GM12892 (cell line): ENCODE measurements at regions not wholly inside any gene's neighbourhood (a gene's known extent, or its start where the extent isn't known, plus 50 kb on each side); places are given as distances from the start of the nearest gene placed in this dataset.

ENCODE experiments used
- POLR2A ChIP-seq: IDR thresholded peaks from 2 replicates; pipeline ENCODE4 v1.6.1; 2011; ENCODE audit warnings: low read depth, low read length, control low read depth
- TAF1 ChIP-seq: IDR thresholded peaks from 2 replicates; pipeline ENCODE4 v1.6.1; 2011; ENCODE audit warnings: low read depth, mild to moderate bottlenecking, control low read depth, low read length, borderline replicate concordance

DNA sequence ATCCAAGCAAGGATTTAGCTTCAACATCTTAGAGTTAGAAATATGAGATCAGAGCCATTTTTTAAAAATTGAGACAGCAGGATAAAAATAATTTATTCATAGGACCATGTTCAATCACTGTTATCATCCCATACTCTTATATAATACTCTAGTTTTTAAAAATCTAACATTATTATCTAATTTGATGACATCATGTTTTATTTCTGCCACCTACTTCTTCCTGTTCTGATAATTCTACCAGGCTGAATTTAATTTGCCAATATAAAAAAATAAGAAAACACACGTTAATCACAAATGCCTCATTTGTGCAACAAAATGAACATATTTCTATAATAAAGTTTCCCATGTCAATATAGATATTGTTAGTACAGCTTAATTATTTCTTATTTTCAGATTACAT is 621.7 kb downstream of the KCNJ3 start:
- TF ChIP-seq POLR2A (no peak), TAF1 (no peak)
